Cerebellar cortex (tissue), 1 donor: ENCODE measurements at regions not wholly inside any gene's neighbourhood (a gene's known extent, or its start where the extent isn't known, plus 50 kb on each side); places are given as distances from the start of the nearest gene placed in this dataset.
"Not testable (repeated sequence)": the region's sequence is repeated elsewhere in the genome, so short reads cannot be mapped to it uniquely, and the experiment has no call there.

Source experiments
- DNase-seq: peaks from one replicate; pipeline ENCODE4 v3.0.0-alpha.2; 2015; ENCODE audit warnings: low spot score

DNA sequence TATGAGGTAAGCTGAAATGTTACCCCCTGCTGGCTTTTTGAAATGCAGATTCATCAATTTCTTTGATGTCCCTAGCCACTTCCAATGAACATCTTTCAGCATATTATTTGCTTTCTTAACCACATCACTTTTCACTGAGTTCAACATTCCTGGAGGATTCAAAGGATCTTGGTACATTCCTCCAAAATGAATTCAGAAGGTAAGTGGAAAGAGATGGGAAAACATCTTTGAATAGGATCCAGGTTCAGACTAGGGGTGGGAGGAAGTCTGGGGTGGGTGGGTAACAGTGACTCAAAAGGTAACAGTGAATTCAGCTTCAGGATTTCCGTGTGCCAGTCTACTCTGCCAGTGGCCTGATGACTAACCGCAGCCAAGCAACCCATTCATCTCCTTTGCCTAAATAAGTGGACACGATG, 180.7 kb downstream of the ZC3H11B start:
- DNase-seq, result no peak

DNA sequence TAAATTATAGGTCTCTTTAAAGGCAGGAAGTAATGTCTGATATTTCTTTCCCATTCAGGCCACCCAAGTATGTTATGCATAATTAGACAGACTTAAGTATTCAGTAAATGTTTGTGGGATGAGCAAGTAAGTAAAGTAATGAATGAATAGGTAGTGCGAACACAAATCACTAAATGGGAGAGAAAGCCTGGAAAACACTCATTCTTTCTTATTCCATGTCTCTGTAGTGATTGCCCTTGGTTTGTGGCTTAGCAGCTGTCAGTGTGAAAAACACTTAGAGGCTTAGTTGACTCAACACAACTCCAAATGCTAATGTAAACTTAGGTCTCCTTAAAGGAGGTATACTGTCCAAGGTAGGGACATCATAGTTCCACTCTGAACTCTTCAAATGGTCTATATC, 182.5 kb downstream of the ZC3H11B start:
- DNase-seq, result no peak

DNA sequence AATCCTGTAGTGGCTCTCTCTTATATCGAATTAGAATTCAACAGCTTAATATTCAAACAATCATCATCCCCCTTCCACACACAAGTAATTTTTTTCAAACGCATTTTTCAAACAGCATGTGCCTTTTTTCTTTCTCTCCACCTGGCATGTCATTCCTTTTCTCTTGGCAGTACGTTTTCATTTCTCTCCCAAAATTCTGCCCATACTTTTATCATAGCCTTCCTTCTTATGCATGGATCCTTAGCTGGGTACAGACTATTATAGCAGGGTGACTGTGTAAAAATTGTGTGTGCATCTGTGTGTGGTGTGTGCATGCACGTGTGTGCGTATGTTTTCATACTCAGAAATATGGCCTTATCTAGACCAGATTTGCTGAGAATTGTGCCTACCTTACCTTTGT, 184.3 kb downstream of the ZC3H11B start:
- DNase-seq, result no peak

DNA sequence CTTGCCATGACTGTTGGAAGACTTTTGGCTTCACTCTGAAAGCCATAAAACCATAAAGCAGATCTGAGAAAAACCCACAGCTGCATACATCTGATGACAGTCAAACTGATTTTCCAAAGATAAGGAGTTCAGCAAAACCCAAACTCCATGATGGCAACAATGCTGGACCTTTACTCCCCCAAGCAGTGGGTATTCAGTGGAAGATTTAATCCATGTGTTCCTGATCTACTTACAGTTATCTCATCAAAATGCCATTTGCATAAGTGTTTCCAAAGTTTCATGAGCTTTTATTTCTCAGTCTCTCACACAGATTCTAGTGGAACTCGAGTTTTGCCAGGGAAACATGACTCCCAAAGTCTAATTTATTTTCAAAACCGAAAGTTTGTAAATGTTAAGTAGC, 184.9 kb downstream of the ZC3H11B start:
- no peak for DNase-seq

DNA sequence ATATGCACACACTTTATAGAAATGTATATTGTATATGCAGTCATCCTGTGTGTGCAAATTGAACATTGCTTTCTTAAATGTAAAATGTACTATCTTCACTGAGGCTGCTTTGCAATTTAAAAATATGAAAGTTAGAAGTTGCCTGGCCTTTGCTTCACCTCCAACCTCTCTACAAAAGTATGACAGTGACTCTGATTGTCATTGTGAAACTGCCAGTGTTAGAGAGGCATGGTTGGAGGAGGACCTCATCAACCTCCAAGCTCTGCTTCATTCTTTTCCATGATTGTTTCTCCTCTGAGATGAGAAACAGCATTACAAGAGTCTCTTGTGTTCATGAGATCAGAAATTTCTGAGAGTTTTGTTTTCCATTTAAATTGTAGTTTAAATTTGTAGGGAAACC, 185.5 kb downstream of the ZC3H11B start:
- DNase-seq, result no peak

DNA sequence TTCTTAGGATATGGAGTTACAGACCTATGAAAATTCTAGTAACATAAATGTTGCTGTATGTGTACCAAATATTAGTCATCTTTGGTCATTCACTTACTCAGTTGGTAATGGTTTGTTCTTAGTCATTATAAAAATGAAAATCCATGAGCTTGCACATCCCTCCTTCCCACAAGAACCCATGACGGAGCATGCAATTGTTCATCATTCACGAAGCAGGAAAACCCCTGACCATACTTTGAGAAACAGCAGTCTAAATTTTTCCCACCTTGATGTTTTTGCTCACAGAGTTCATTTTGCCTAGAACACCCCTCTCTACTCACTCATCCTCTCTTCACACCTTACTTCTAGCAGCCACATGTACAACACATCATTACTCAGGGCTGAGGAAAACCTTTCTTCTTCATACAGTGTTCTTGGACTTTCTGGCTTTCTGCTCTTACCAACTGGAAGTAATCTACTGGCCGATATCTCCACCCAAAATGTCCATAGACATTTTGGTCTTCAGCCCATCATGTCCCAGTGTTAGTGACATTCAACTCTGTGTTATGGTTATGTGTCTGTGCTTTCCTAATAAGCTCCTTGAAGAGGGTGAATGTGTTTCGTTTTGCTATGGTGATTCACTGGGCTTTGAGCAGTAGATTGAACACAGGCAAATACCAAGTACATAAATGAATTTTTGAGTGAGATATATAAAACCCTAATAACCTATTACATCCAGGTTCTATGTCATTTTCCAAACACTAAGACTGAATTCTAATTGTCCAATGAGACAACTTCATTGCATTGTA, 189.9 kb downstream of the ZC3H11B start:
- no peak for DNase-seq

DNA sequence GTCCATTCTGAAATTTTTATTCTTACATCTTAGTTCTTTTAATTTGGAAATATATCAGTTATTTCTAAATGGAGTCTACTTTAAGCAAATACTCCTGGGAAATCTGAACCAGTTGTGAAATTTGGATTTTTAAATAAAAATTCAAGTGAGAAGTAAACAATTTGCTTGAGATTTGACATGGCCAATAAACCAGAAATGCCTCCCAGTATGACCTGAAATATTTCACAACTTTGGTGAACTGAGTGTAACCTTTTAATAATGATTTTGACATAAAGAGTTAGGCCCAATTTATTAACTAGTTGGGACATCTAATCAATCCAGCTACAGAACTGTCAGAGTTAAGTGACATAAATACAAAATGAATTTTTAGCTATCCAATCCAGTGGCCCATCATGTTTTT, 192.0 kb downstream of the ZC3H11B start:
- no peak for DNase-seq

DNA sequence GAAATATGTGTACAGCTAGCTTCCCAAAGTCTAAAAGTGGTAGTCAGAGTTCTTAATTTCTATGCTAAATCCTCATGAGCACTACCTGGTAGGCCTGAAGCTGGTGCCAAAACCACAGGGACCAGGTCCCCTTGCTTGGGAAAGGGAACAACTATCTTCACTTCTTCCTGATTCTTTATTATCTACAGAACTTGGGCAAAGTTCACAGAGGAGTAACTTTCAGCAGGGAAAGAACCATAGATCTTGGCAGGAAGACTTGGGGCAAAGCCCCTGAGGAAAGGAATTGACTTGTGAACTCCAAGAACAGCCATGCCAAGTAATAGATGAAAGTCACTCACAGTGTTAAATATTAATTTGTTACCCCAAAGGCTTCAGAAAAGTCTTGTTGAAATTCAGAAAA, 193.0 kb downstream of the ZC3H11B start:
- DNase-seq, result no peak

DNA sequence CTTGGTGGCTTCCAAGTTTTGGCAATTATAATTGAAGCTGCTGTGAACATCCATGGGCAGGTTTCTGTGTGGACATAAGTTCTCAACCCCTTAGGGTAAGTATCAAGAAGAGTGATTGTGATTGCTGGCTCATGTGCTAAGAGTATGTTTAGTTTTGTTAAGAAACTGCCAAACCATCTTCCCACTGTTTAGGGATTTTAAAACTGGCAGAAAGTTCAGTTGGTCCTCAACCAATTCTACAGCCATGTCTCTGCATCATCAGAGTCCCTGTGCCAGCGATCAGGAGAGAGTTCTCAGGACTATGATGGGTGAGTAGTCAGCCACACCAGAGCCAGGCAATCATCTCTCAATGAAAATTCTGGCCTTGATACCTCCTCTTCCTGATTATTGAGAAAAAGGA, 193.8 kb downstream of the ZC3H11B start:
- DNase-seq, result no peak

DNA sequence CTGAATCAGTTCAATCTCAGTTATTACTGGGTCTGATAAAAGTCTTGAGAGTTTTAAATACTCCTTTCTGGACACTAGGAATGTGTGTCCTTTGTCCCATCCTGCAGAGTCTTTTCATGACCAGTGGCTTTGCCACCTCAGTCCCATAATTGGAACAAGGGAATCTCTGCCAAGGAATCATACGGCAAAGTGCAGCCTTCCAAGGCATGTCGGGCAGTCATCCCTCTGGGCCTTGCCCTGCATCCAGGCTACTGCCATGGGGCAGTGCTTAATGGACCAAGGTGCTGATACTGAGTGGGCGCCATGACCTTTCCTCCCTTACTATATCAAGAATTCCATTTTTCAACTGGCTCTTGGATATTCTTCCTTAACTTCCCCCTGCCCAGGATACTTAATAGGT, 195.3 kb downstream of the ZC3H11B start:
- no peak for DNase-seq

DNA sequence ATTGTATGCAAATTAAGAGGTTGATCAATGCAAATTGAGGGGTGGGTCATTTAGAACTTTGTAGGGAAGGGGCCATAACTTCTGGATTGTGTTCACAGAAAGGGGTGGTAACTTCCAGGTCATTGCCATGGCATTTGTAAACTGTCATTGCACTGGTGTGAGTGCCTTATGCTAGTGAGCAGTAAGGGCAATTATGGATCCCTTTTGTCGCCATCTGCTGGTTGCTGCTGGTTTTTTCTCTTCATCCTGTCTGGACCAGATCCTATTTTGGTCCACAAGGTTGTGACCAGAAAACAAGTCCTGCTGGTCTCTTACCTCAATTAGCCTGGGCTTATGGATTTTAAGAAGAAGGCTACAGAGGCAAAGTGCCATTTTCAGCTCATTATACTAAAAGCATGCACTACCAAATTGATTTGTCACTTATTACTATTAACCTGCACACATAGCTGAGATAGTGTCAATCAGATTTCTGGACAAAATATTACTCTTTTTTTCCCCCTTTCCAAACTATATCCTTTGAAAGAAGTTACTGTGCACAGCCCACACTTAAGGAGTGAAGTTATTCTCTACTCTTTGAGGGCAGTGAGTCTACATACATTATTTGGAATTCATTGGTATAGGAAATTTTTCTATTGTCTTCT, 196.2 kb downstream of the ZC3H11B start:
- DNase-seq, result peak; percentile 31

DNA sequence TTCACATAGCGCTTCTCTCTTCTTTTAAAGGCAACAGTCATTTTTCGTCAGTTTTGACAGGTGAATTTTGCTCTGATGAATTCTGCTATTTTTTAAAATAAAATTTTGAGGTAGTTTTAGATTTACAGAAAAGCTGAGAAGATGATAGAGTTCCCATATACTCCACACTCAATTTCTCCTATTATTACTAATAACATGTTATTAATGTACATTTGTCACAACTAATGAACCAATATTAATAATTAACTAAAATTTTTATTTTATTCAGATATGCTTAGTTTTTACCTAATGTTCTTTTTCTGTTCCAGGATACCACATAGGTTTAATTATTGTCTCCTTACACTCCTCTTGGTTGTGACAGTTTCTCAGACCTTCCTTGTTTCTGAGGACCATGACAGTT, 197.0 kb downstream of the ZC3H11B start:
- no peak for DNase-seq

DNA sequence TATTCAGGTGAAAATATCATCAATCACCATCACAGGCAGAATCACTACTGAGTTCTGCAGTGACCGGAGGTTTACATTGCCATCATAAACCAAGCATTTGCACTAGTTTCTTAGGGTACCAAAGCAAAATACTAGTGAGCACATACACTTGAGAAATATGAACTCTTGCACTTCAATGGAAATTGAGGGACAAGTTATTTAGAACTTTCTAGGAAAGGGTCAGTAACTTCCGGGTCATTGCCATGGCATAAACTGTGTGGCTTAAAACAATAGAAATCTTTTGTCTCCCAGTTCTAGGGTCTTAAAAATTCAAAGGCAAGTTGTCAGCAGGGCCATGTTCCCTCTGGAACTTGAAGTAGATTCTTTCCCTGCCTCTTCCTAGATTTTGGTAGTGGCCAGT, 197.5 kb downstream of the ZC3H11B start:
- no peak for DNase-seq

DNA sequence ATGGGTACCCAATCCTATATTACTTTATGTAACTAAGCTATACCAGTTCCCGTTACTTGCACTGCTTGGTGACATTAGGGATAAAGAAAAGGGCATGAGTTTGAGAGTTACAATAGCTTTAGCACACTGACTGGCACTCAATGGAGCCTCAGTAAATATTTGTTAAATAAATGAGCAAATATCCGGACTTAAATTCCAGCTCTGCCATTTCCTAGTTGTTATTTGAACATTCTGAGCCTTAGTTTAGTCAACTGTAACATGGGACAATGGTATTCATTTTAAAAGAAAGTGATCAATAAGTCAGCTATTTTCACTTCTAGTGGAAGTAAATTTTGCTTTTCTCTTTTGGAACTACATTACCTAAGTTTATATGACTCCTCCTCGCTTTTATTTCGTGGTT, 198.7 kb downstream of the ZC3H11B start:
- no peak for DNase-seq

DNA sequence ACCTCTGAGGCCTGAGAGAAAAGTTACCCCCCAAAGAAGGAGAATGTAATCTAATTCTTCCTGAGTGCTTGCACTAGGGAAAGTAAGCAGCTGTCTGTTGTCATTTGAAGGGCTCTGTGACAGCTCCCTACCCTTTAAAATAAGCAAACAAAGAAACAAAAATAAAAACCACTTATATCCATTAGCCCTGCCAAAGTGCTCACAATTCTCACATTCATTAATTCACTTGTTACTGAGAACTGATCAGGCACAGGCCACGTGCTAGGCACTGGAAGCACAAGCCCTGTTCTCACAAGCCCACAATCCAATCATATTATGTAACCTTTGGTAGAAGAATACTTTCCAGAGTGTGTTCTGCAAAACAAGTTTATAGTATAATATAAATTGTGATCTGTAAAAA, 199.4 kb downstream of the ZC3H11B start:
- DNase-seq, result no peak

DNA sequence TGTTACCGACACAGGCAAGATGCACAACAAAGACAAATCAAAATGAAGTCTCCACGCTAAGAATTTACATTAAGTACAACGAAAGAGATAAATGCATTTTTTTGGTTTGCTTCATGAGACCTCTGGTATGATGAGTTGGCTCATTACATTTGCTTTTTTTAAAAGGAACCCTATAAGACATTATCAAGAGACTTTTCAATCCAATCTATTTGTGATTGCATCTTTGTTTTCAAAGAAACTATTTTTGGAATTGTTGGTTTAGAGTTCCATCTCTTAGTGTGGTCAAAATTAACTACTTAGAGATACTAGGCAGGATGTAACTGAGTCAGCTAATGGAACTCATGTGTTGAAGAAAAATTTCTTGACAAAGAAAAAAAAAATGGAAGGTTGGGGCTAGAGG, 200.1 kb downstream of the ZC3H11B start:
- no peak for DNase-seq

DNA sequence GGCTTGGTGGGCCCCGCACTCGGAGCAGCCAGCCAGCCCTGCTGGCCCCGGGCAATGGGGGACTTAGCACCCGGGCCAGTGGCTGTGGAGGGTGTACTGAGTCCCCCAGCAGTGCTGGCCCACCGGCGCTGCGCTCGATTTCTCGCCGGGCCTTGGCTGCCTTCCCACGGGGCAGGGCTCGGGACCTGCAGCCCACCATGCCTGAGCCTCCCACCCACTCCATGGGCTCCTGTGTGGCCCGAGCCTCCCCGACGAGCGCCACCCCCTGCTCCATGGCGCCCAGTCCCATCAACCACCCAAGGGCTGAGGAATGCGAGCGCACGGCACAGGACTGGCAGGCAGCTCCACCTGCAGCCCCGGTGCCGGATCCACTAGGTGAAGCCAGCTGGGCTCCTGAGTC, 202.2 kb downstream of the ZC3H11B start:
- DNase-seq, result not testable (repeated sequence)

DNA sequence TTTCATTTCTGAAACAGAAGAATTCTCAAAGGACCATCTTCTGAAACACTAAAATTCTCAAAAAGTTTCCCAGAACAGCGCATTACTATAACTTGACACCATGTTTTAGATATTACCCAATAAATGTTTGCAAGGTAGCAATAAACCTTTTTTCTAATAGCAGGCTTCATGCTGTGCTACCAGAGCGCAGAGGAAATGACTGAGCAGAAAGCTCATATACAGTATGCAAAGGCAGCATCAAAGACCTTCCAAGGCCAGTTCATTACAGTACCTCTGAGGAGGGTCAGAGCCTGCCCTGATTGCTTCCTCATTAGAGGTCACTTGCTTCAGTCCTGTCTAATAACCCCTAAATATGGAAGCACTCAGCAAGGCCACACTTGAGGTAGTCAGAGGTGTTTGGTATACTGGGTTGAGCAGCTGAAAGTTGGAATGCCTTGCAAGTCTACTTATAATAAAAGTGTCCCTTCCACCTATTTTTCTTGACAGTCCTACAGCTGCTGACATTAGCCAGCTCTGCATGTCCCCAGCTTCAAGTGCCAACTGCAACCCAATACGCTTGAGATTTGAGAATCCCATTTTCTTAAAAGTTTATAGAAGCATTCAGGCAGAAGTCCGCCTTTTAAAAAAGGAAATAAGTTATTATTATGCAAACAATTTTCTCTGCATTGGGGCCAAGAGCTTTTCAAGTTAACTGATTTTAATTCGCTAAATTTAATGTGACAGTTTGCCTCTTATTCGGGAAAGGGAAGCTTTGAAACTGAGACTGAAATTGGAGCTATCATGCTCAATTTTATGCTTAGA, 207.2 kb downstream of the ZC3H11B start:
- DNase-seq, result no peak

DNA sequence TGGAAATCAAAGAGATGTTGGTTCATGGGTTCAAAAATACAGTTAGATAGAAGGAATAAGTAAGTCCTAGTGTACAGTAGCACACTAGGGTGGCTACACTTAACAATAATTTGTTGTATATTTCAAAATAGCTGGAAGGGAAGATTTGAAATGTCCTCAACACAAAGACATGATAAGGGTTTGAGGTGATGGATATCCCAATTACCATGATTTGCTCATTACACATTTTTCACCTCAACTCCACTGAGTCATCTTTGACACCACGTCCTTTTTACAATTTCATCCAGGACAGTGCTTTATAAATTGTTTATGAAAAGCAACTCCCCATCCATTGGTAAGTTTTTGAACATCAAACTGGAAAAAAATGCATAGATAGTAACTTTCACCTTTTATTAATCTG, 208.3 kb downstream of the ZC3H11B start:
- DNase-seq, result no peak

DNA sequence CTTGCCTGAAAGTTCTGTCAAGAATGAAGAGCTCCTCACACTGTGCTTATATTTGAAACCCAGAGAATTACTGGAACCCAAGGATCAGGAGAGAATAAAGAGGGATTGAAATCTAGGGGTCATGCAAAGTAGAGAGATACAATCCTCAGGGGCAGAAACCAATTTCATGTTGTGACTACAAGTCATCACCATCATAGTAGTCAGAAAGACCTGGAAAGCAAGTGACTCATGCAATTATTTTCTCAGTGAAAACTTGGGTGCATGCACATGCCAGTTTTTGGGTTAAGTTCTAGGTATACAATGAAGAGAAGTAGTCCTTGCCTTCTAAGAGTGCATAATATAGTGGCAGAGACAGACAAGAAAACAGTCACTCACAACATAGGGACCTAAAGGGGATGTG, 210.0 kb downstream of the ZC3H11B start:
- DNase-seq, result no peak

DNA sequence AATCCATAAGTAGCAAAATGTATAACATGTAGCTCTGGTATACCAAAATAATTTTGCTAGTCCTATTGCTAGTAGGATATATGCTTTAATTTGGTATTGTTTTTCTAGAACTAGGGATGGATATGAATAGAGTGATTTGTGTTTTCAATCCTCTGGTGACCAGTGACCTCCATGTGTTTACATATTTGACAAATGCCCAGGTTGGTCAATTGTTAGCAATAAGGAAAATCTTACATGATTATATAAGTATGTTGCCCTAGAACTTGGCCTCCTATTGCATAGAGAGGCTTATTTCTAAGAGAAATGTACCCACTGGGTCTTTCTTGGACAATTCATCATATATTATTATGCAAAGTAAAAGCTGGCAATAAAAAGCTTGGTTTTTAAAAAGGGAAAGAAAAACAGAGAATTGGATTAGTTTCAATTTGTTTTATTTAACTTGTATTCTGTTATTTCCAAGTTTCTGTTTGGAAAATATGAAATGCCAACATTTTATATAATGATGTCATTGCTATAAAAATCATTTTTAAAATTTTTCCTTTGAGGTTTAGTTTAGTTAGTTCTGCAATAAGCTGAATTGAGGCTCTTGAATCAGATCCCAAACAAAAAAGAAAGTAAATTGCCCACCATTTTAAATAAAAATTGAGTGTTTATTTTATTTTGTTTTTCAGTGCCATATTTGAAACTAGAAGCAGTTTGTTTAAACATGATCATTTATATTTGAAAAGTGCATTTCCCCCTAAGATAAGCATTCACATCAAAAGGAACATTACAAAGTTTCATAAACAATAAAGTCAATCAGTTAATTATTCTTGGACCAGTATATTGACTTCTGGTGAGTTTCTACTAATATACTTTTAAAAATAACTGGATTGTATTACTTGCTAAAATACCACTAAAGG, 210.9 kb downstream of the ZC3H11B start:
- no peak for DNase-seq

DNA sequence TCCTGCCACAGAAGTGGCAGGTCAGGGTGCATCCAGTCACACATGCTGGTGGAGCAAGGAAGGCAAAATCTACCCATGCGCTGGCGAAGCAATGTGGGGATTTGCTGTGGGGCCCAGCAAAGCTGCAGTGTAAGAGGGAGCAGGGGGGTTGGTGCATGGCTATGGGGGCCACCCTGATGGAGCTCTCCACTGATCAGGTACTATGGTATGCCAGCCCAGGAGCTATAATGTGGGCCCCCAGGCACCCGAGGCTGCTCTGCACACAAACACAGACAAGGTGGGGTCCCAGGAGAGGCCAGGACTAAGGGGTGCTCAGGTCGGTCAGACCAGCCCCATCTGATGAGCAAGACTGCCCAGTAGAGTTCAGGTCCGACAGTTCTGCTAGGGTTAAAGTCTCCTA, 213.5 kb downstream of the ZC3H11B start:
- DNase-seq, result no peak
